ENCODE measurements at regions not wholly inside any gene's neighbourhood (a gene's known extent, or its start where the extent isn't known, plus 50 kb on each side); places are given as distances from the start of the nearest gene placed in this dataset.

DNA sequence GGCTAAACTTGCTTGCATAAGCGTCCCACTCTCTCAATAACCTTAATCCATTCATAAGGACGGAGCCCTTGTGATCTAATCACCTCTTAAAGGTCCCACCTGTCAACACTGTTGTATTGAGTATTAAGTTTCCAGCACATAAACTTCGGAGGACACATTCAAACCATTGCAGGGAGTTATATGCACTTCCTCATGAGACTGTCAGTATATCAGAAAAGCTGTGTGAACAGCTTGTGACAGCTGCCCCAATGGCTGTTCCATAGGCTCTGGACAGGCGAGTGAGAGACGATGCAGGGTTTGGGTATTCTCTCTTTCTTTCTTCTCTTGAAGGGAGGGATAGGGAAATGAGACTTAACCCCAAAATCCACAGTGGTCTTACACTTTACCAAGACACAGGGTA, 64.2 kb upstream of the RPL34 start:
- H3K4me3 ChIP-seq (replicated peaks; ENCODE audit: low read depth, low read length): no peak overlapping the region
- TF ChIP-seq, protein P1, sequence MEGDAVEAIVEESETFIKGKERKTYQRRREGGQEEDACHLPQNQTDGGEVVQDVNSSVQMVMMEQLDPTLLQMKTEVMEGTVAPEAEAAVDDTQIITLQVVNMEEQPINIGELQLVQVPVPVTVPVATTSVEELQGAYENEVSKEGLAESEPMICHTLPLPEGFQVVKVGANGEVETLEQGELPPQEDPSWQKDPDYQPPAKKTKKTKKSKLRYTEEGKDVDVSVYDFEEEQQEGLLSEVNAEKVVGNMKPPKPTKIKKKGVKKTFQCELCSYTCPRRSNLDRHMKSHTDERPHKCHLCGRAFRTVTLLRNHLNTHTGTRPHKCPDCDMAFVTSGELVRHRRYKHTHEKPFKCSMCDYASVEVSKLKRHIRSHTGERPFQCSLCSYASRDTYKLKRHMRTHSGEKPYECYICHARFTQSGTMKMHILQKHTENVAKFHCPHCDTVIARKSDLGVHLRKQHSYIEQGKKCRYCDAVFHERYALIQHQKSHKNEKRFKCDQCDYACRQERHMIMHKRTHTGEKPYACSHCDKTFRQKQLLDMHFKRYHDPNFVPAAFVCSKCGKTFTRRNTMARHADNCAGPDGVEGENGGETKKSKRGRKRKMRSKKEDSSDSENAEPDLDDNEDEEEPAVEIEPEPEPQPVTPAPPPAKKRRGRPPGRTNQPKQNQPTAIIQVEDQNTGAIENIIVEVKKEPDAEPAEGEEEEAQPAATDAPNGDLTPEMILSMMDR (IDR thresholded peaks at IDR 0.05; ENCODE audit: low read length, missing control alignments): no peak
- DNase-seq (ENCODE audit: low read depth): no peak

GRCh38 chr4:108555701-108556100, 64.7 kb upstream of the RPL34 start:
- TF ChIP-seq, protein P1 (IDR thresholded peaks at IDR 0.05; ENCODE audit: low read length, missing control alignments): no peak
- H3K4me3 ChIP-seq (replicated peaks; ENCODE audit: low read depth, low read length): no peak overlapping the region
- DNase-seq (ENCODE audit: low read depth): no peak

- TF ChIP-seq, protein P1 (IDR thresholded peaks at IDR 0.05; ENCODE audit: low read length, missing control alignments): no peak
- no peak for DNase-seq (ENCODE audit: low read depth)
- H3K4me3 ChIP-seq (replicated peaks; ENCODE audit: low read depth, low read length): no peak overlapping the region
These were observed 72.7 kb upstream of the RPL34 start for GRCh38 chr4:108547682-108548081.

DNA sequence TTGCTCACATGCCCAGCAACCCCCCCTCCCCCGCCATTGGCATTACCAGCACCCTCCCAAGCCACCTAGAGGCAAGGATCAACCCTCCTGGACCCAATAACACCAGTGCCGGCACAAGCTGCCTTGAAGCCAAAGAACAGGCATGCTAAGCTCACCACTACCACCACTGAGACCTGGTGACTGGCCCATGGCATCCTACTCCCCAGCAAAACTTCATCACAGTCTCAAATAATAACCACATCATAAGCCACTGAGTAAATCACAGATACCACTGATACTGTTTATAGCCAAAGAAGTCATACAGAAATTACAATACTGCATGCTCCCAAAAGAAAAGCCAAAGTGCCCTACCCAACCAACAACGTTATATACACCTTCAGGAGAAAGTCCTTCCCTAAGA, 73.6 kb upstream of the RPL34 start:
- no peak overlapping the region for H3K4me3 ChIP-seq (replicated peaks; ENCODE audit: low read depth, low read length)
- TF ChIP-seq, protein P1 (IDR thresholded peaks at IDR 0.05; ENCODE audit: low read length, missing control alignments): no peak
- no peak for DNase-seq (ENCODE audit: low read depth)

GRCh38 chr4:108544481-108544880, 75.9 kb upstream of the RPL34 start:
- TF ChIP-seq, protein P1 (IDR thresholded peaks at IDR 0.05; ENCODE audit: low read length, missing control alignments): no peak
- H3K4me3 ChIP-seq (replicated peaks; ENCODE audit: low read depth, low read length): no peak overlapping the region
- DNase-seq (ENCODE audit: low read depth): peak; percentile 48

DNA sequence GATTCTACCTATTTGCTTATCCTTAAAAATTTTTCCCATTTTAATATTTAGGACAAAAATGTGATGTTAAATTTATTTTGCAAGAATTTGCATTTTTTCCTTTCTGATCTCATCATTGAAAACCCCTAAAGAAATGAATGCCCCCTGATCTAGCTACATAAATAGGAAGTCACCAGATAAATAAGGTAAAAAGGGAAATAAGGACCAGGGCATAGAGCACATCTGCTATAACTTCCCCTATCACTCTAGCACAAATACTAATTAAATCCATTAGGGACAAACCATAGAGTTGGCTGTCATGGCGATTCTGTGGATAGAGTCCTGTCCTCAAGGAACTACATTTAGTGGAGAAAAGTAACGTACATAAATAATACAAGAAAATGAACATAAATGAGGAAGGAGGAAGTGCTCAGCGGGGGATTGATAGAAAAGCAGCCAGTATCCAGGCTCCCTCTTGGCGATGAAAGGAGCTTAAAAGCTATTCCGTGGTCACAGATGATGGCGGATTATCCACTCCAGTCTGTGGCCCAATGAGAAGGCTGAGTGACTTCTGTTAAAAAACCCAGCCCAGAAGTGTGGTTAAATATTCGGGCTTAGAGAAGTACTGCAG, 76.9 kb upstream of the RPL34 start:
- H3K4me3 ChIP-seq (replicated peaks; ENCODE audit: low read depth, low read length): no peak overlapping the region
- DNase-seq (ENCODE audit: low read depth): no peak
- TF ChIP-seq, protein P1 (IDR thresholded peaks at IDR 0.05; ENCODE audit: low read length, missing control alignments): no peak

DNA sequence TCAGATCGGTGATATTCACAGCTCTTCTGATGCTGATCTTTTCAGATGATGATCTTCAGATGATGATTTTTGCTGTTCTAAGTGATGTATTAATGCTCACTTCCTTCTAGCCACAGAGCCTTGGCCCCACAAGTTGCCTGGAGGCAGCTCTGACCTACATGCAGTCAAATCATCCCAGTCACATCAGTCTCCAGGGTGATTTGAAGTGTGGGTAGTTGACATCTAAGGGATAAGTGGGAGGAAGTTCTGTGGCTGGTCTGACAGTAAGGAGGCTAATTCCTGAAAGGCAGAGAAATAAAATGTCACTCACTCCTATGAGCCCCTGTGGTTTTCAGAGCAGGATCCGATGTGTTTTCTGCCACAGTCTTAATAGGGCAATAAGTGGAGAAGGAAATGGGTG, 79.8 kb upstream of the RPL34 start:
- DNase-seq (ENCODE audit: low read depth): no peak
- TF ChIP-seq, protein P1 (IDR thresholded peaks at IDR 0.05; ENCODE audit: low read length, missing control alignments): no peak
- H3K4me3 ChIP-seq (replicated peaks; ENCODE audit: low read depth, low read length): no peak overlapping the region
